Activated T-cell treated with anti-CD3 and anti-CD28 coated beads, Interleukin-2, amount 50 U/mL, for 72 hours (primary cell): ENCODE measurements at regions not wholly inside any gene's neighbourhood (a gene's known extent, or its start where the extent isn't known, plus 50 kb on each side); places are given as distances from the start of the nearest gene placed in this dataset.
A peak's percentile ranks its signal among the peaks of the same experiment; 100 is the strongest.

Experiments
- ATAC-seq, 2 donors: fragments of 150-1000 bp; cut with Tn5 transposase; replicated peaks in 1 of 2; 2 replicates each; pipeline ENCODE4 v1.10.0; 2021; ENCODE audit warnings: moderate library complexity in 2 of 2, mild to moderate bottlenecking in 1 of 2
- DNase-seq, 2 donors: peaks; one replicate each; pipeline ENCODE4 v3.0.0; 2021 to 2022; ENCODE audit warnings: mixed read lengths in 1 of 2
- H3K27ac Mint-ChIP-seq: one replicate; pipeline ENCODE4 v1.8.0; 2022; ENCODE audit warnings: mild to moderate bottlenecking, moderate library complexity, mixed read lengths
- H3K27me3 Mint-ChIP-seq: one replicate; pipeline ENCODE4 v1.8.0; 2022; ENCODE audit warnings: low read depth, mixed read lengths
- H3K36me3 Mint-ChIP-seq, 2 donors: one replicate each; pipeline ENCODE4 v1.8.0; 2022; ENCODE audit warnings: mixed read lengths in 2 of 2, mild to moderate bottlenecking in 1 of 2; ENCODE audit not compliant: insufficient read depth in 2 of 2
- H3K4me1 Mint-ChIP-seq: one replicate; pipeline ENCODE4 v1.8.0; 2022; ENCODE audit warnings: low read depth, mixed read lengths
- H3K4me3 Mint-ChIP-seq, 2 donors: one replicate each; pipeline ENCODE4 v1.8.0; 2022; ENCODE audit warnings: mild to moderate bottlenecking in 2 of 2, mixed read lengths in 2 of 2, moderate library complexity in 2 of 2
- H3K9me3 Mint-ChIP-seq, 2 donors: one replicate each; pipeline ENCODE4 v1.8.0; 2022; ENCODE audit warnings: mixed read lengths in 2 of 2

DNA sequence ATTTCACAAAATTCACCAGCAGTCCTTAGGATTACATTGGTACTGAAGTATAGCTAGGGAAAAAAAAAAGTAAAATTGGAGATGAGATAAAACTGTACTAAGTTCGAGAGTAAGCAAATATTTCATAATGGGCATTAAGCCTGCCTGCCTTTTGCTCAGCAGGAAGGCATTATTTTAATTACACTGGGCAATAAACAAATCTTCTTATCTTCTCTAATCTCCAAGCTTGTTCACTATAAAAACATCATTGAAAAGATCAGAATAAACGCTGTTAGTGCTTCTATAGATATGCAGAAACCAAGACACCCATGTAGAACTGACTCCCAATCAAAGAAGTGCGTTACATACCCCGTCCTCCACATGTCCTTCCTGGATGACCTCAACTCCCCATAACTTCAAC is 174.2 kb upstream of the CHODL start:
- no peak for ATAC-seq
- no peaks in the 10 kb centered on the region for H3K36me3 Mint-ChIP-seq

GRCh38 chr21:18069875-18070274 is 174.8 kb upstream of the CHODL start:
- no peak overlapping the region for H3K4me3 Mint-ChIP-seq
- ATAC-seq, result no peak

More for the DNA sequence above, 174.2 kb upstream of the CHODL start:
- Mint-ChIP-seq H3K9me3 (peaks cover 0 to 2% of the 10 kb centered on the region in 2 donors), H3K4me3 (no peak overlapping the region), H3K4me1 (no peaks in the 10 kb centered on the region), H3K27me3 (no peaks in the 10 kb centered on the region), H3K27ac (no peak overlapping the region)
- no peak for DNase-seq

DNA sequence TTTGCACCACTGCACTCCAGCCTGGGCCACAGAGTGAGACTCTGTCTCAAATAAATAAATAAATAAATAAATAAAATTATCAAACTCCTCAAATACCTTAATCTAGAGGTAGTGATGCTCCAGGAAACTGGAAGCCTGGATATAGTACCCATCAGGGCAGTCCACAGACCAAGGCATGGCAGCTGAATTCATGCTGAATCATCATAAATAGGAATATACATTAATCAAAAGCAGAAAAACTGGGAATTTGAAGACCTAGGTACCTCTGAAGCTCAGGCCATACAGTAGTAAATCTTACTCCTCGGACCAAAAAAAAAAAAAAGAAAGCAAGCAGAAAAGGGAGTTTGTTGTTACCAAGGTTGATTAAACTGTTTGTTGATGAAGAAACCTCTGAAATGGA is 184.2 kb upstream of the CHODL start:
- Mint-ChIP-seq H3K27me3 (no peaks in the 10 kb centered on the region), H3K36me3 (no peaks in the 10 kb centered on the region), H3K4me1 (no peaks in the 10 kb centered on the region), H3K27ac (no peak overlapping the region), H3K4me3 (no peak overlapping the region), H3K9me3 (peaks cover 2 to 7% of the 10 kb centered on the region in 2 donors)
- DNase-seq (no peak), ATAC-seq (no peak)

More at GRCh38 chr21:18069875-18070274, 174.8 kb upstream of the CHODL start:
- no peak overlapping the region for H3K27ac Mint-ChIP-seq
- H3K36me3 Mint-ChIP-seq, result no peaks in the 10 kb centered on the region
- H3K9me3 Mint-ChIP-seq, result peaks cover 0 to 2% of the 10 kb centered on the region in 2 donors
- no peaks in the 10 kb centered on the region for H3K4me1 Mint-ChIP-seq
- DNase-seq, result no peak
- no peaks in the 10 kb centered on the region for H3K27me3 Mint-ChIP-seq

DNA sequence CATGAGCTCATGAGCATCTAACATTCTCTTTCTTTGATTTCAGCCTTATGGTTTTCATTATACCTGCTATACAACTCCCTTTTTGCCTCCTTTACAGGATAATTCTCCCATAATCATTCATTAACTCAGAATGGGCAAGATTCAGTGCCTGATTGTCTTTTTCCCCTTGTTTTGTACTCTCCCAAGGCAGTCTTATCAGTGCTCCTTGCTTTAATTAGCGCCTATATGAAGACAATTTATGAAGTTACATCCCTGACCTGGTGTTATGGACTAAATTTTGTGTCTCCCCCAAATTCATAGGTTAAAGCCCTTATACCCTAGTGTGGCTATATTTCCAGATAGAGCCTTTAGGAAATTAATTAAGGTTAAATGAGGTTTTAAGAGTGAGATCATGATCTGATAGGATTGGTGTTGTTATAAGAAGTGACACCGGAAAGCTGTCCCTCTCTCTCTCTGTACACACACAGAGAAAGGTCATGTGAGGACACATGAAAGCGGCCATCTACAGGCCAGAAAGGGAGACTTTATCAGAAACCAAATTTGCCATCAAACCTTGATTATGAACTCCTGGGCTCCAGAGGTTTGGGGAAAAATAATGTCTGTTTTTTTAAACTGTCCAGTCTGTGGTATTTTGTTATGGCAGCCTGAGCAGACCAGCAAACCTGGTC is 185.8 kb upstream of the CHODL start:
- H3K4me1 Mint-ChIP-seq, result no peaks in the 10 kb centered on the region
- DNase-seq (no peak), ATAC-seq (no peak)
- H3K27ac Mint-ChIP-seq, result no peak overlapping the region
- no peaks in the 10 kb centered on the region for H3K27me3 Mint-ChIP-seq
- no peak overlapping the region for H3K4me3 Mint-ChIP-seq
- H3K9me3 Mint-ChIP-seq, result peaks cover 2 to 7% of the 10 kb centered on the region in 2 donors
- no peaks in the 10 kb centered on the region for H3K36me3 Mint-ChIP-seq

- Mint-ChIP-seq H3K9me3 (peaks cover 0 to 3% of the 10 kb centered on the region in 2 donors), H3K27me3 (no peaks in the 10 kb centered on the region), H3K4me3 (no peak overlapping the region), H3K36me3 (no peaks in the 10 kb centered on the region), H3K27ac (no peak overlapping the region), H3K4me1 (no peaks in the 10 kb centered on the region)
- ATAC-seq (no peak), DNase-seq (no peak)
Measured at GRCh38 chr21:18053151-18053550, 191.5 kb upstream of the CHODL start.

- H3K27me3 Mint-ChIP-seq, result no peaks in the 10 kb centered on the region
- no peak for DNase-seq
- ATAC-seq, result no peak
- peaks cover 0 to 3% of the 10 kb centered on the region in 2 donors for H3K9me3 Mint-ChIP-seq
- no peak overlapping the region for H3K4me3 Mint-ChIP-seq
- no peaks in the 10 kb centered on the region for H3K36me3 Mint-ChIP-seq
- H3K4me1 Mint-ChIP-seq, result no peaks in the 10 kb centered on the region
- no peak overlapping the region for H3K27ac Mint-ChIP-seq
Measured at GRCh38 chr21:18049461-18049860, 195.2 kb upstream of the CHODL start.

- Mint-ChIP-seq H3K9me3 (no peaks in the 10 kb centered on the region), H3K36me3 (no peaks in the 10 kb centered on the region), H3K4me3 (no peak overlapping the region), H3K27ac (no peak overlapping the region), H3K27me3 (no peaks in the 10 kb centered on the region), H3K4me1 (no peaks in the 10 kb centered on the region)
- DNase-seq, result peak in 1 of 2 donors; percentile 1
- ATAC-seq, result no peak
Measured at GRCh38 chr21:18041012-18041411, 203.6 kb upstream of the CHODL start.

DNA sequence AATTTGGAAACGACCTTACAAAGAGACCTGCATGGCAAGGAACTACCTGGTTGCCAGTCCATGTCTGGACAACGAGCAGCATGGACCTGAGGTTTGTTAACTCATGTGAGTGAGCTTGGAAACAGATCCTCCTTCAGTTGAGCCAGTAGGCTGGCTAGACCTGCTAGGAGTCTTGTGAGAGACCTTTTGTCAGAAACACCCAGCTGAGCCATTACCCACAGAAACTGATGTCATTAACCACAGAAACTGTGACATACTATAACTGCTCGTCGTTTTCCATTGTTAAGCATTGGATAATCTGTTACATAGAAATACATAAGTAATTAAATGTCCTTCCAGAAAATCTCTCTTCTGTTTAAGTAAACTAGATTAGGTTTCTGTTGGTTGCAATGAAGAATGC is 211.1 kb upstream of the C21orf91 start:
- Mint-ChIP-seq H3K27me3 (no peaks in the 10 kb centered on the region), H3K4me1 (no peaks in the 10 kb centered on the region), H3K36me3 (no peaks in the 10 kb centered on the region), H3K4me3 (no peak overlapping the region), H3K27ac (no peak overlapping the region), H3K9me3 (peaks cover 0 to under 1% of the 10 kb centered on the region in 2 donors)
- peak; percentile 58 to 69 for ATAC-seq
- DNase-seq, result no peak

- H3K9me3 Mint-ChIP-seq, result no peaks in the 10 kb centered on the region
- DNase-seq (no peak), ATAC-seq (no peak)
- H3K27ac Mint-ChIP-seq, result no peak overlapping the region
- H3K4me3 Mint-ChIP-seq, result no peak overlapping the region
- no peaks in the 10 kb centered on the region for H3K36me3 Mint-ChIP-seq
- no peaks in the 10 kb centered on the region for H3K27me3 Mint-ChIP-seq
- H3K4me1 Mint-ChIP-seq, result no peaks in the 10 kb centered on the region
Measured at GRCh38 chr21:18026359-18026758, 207.2 kb upstream of the C21orf91 start.

DNA sequence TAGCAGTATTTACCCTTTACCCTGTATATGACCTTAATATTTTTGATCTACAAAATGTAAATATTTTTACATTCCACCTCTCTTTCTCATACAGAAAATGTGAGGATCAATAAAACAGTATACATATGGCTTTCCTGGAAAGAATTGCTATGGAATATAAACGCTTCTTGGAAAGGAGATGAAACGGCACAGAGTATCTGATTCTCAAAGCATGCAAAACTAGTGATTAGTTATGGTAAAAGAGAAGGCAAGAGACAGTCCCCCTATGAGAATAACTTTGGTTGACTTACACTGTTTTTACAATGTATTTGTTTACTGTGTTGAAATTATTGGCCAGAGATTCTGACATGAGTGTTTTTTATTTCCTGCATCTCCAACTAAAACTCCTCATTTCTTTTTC is 204.6 kb upstream of the C21orf91 start:
- no peaks in the 10 kb centered on the region for H3K36me3 Mint-ChIP-seq
- H3K9me3 Mint-ChIP-seq, result no peaks in the 10 kb centered on the region
- H3K4me3 Mint-ChIP-seq, result no peak overlapping the region
- no peak overlapping the region for H3K27ac Mint-ChIP-seq
- no peaks in the 10 kb centered on the region for H3K4me1 Mint-ChIP-seq
- no peaks in the 10 kb centered on the region for H3K27me3 Mint-ChIP-seq
- ATAC-seq (no peak), DNase-seq (no peak)

GRCh38 chr21:18023157-18023556 is 204.0 kb upstream of the C21orf91 start:
- Mint-ChIP-seq H3K27ac (no peak overlapping the region), H3K4me1 (no peaks in the 10 kb centered on the region), H3K9me3 (no peaks in the 10 kb centered on the region), H3K27me3 (no peaks in the 10 kb centered on the region), H3K4me3 (no peak overlapping the region), H3K36me3 (no peaks in the 10 kb centered on the region)
- no peak for ATAC-seq
- DNase-seq, result no peak

- DNase-seq (no peak), ATAC-seq (no peak)
- H3K27ac Mint-ChIP-seq, result no peak overlapping the region
Measured at GRCh38 chr21:18007121-18007520, 188.0 kb upstream of the C21orf91 start.

DNA sequence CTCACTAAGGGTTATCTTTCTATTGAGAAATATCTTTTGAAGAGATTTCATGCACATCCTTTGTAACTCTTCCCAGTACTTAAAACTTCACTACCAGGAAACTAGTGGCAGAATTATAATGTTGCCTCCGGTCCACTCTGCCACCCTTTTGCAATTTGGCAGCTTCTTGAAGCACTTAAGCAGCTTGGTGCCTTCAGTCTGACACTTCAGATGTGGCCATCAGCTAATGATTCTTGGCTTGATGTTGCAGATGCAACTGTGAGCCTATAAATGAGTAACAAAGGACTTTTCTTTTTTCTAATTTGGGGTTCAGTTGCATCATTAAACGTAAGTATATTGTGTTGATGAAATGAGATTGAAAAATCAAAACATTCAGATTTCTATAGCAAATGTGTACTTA is 187.5 kb upstream of the C21orf91 start:
- Mint-ChIP-seq H3K4me1 (no peaks in the 10 kb centered on the region), H3K4me3 (no peak overlapping the region), H3K36me3 (no peaks in the 10 kb centered on the region), H3K27me3 (no peaks in the 10 kb centered on the region), H3K27ac (no peak overlapping the region), H3K9me3 (peaks cover 0 to 2% of the 10 kb centered on the region in 2 donors)
- no peak for ATAC-seq
- no peak for DNase-seq

More at GRCh38 chr21:18007121-18007520, 188.0 kb upstream of the C21orf91 start:
- peaks cover 0 to 2% of the 10 kb centered on the region in 2 donors for H3K9me3 Mint-ChIP-seq
- no peak overlapping the region for H3K4me3 Mint-ChIP-seq
- H3K27me3 Mint-ChIP-seq, result no peaks in the 10 kb centered on the region
- no peaks in the 10 kb centered on the region for H3K36me3 Mint-ChIP-seq
- no peaks in the 10 kb centered on the region for H3K4me1 Mint-ChIP-seq

- DNase-seq, result no peak
- H3K4me1 Mint-ChIP-seq, result no peaks in the 10 kb centered on the region
- no peak overlapping the region for H3K4me3 Mint-ChIP-seq
- ATAC-seq, result no peak
- H3K27me3 Mint-ChIP-seq, result no peaks in the 10 kb centered on the region
- no peaks in the 10 kb centered on the region for H3K36me3 Mint-ChIP-seq
- no peak overlapping the region for H3K27ac Mint-ChIP-seq
- peaks cover 0 to 2% of the 10 kb centered on the region in 2 donors for H3K9me3 Mint-ChIP-seq
Measured at GRCh38 chr21:18002393-18002792, 183.2 kb upstream of the C21orf91 start.
